HEK293 (cell line): ENCODE measurements at regions not wholly inside any gene's neighbourhood (a gene's known extent, or its start where the extent isn't known, plus 50 kb on each side); places are given as distances from the start of the nearest gene placed in this dataset.

Source experiments
- CTCF ChIA-PET: fragments of 350-600 bp; formaldehyde crosslinking; extraction: SDS; loops from one replicate; lab custom pipeline; 2021; ENCODE audit warnings: antibody characterized with exemption; lab: Yijun Ruan, JAX
- POLR2A ChIA-PET: fragments of 300-600 bp; formaldehyde crosslinking; extraction: SDS; loops from one replicate; lab custom pipeline; 2020; ENCODE audit warnings: antibody characterized with exemption, inconsistent platforms; lab: Yijun Ruan, JAX
- H3K27ac ChIP-seq: fragments of 200-500 bp; sonication (Bioruptor generic); 2 replicates; pipeline ENCODE4 v1.5.1; 2014; ENCODE audit warnings: low read depth, low read length, control low read depth, inconsistent platforms; ENCODE audit errors: extremely low read depth
- H3K36me3 ChIP-seq, 2 experiments: fragments of 200-500 bp in 1 of 2; sonication (Bioruptor generic) in 1 of 2; 1 replicate in 1 of 2; 2 replicates in 1 of 2; pipeline ENCODE4 v1.5.1; 2014 to 2017; ENCODE audit warnings: inconsistent platforms in 2 of 2, low read length in 2 of 2; ENCODE audit not compliant: control insufficient read depth in 2 of 2, insufficient read depth in 1 of 2
- H3K4me1 ChIP-seq: fragments of 200-500 bp; sonication (Bioruptor generic); 2 replicates; pipeline ENCODE4 v1.5.1; 2014; ENCODE audit warnings: mild to moderate bottlenecking, low read length, inconsistent platforms; ENCODE audit not compliant: control insufficient read depth, insufficient read depth
- H3K4me3 ChIP-seq: 2 replicates; pipeline ENCODE4 v1.5.1; 2011; ENCODE audit warnings: low read depth, mild to moderate bottlenecking, control low read depth, low read length, moderate library complexity
- H3K9me3 ChIP-seq: fragments of 200-500 bp; sonication (Bioruptor generic); 2 replicates; pipeline ENCODE4 v1.5.1; 2014; ENCODE audit warnings: low read depth, low read length, inconsistent platforms; ENCODE audit not compliant: control insufficient read depth, insufficient read depth
- FEZF1 ChIP-seq: fragments of 450-650 bp; formaldehyde crosslinking; IDR thresholded peaks from 2 replicates; pipeline ENCODE4 v1.5.1; 2016; ENCODE audit warnings: missing biosample characterization, missing genetic modification characterization
- GLIS1 ChIP-seq: fragments of 450-650 bp; formaldehyde crosslinking; IDR thresholded peaks from 2 replicates; pipeline ENCODE4 v1.5.1; 2016; ENCODE audit warnings: missing biosample characterization, missing genetic modification characterization
- KLF8 ChIP-seq: fragments of 450-650 bp; formaldehyde crosslinking; IDR thresholded peaks from 2 replicates; pipeline ENCODE4 v1.5.1; 2016; ENCODE audit warnings: missing biosample characterization, missing genetic modification characterization
- OSR2 ChIP-seq: fragments of 450-650 bp; formaldehyde crosslinking; IDR thresholded peaks from 2 replicates; pipeline ENCODE4 v1.5.1; 2016; ENCODE audit warnings: missing biosample characterization, missing genetic modification characterization
- SALL2 ChIP-seq: fragments of 450-650 bp; formaldehyde crosslinking; IDR thresholded peaks from 2 replicates; pipeline ENCODE4 v1.5.0; 2017; ENCODE audit warnings: missing biosample characterization, mild to moderate bottlenecking, missing genetic modification characterization, borderline replicate concordance
- SCRT2 ChIP-seq: fragments of 450-650 bp; formaldehyde crosslinking; IDR thresholded peaks from 2 replicates; pipeline ENCODE4 v1.5.1; 2016; ENCODE audit warnings: missing biosample characterization, missing genetic modification characterization
- SP2 ChIP-seq: fragments of 450-650 bp; formaldehyde crosslinking; IDR thresholded peaks from 2 replicates; pipeline ENCODE4 v1.5.1; 2016; ENCODE audit warnings: missing biosample characterization, missing genetic modification characterization
- WT1 ChIP-seq: fragments of 450-650 bp; formaldehyde crosslinking; IDR thresholded peaks from 2 replicates; pipeline ENCODE4 v1.5.1; 2016; ENCODE audit warnings: missing biosample characterization, missing genetic modification characterization
- ZFP69B ChIP-seq: fragments of 450-650 bp; formaldehyde crosslinking; IDR thresholded peaks from 2 replicates; pipeline ENCODE4 v1.5.1; 2016; ENCODE audit warnings: missing biosample characterization, missing genetic modification characterization
- ZNF24 ChIP-seq: fragments of 450-650 bp; formaldehyde crosslinking; IDR thresholded peaks from 2 replicates; pipeline ENCODE4 v1.5.1; 2016; ENCODE audit warnings: missing biosample characterization, missing genetic modification characterization
- ZNF26 ChIP-seq: fragments of 450-650 bp; formaldehyde crosslinking; IDR thresholded peaks from 2 replicates; pipeline ENCODE4 v1.5.1; 2016; ENCODE audit warnings: missing biosample characterization, missing genetic modification characterization
- ZNF302 ChIP-seq: fragments of 450-650 bp; formaldehyde crosslinking; IDR thresholded peaks from 2 replicates; pipeline ENCODE4 v1.5.1; 2016; ENCODE audit warnings: missing biosample characterization, missing genetic modification characterization, low read depth
- ZNF37A ChIP-seq: fragments of 450-650 bp; IDR thresholded peaks from 2 replicates; pipeline ENCODE4 v1.5.1; 2018; ENCODE audit warnings: missing biosample characterization, missing genetic modification characterization
- ZNF449 ChIP-seq: fragments of 450-650 bp; formaldehyde crosslinking; IDR thresholded peaks from 2 replicates; pipeline ENCODE4 v1.5.1; 2017; ENCODE audit warnings: missing biosample characterization, mild to moderate bottlenecking, missing genetic modification characterization, moderate library complexity
- ZNF48 ChIP-seq: fragments of 450-650 bp; formaldehyde crosslinking; IDR thresholded peaks from 2 replicates; pipeline ENCODE4 v1.5.1; 2016; ENCODE audit warnings: missing biosample characterization, missing genetic modification characterization
- ZNF488 ChIP-seq: fragments of 450-650 bp; formaldehyde crosslinking; IDR thresholded peaks from 2 replicates; pipeline ENCODE4 v1.5.1; 2016; ENCODE audit warnings: missing biosample characterization, missing genetic modification characterization
- ZNF548 ChIP-seq: fragments of 450-650 bp; formaldehyde crosslinking; IDR thresholded peaks from 2 replicates; pipeline ENCODE4 v1.5.1; 2016; ENCODE audit warnings: missing biosample characterization, missing genetic modification characterization
- ZNF571 ChIP-seq: fragments of 450-650 bp; formaldehyde crosslinking; IDR thresholded peaks from 2 replicates; pipeline ENCODE4 v1.5.0; 2017; ENCODE audit warnings: missing biosample characterization, missing genetic modification characterization
- ZNF585B ChIP-seq: fragments of 450-650 bp; formaldehyde crosslinking; IDR thresholded peaks from 2 replicates; pipeline ENCODE4 v1.5.1; 2016; ENCODE audit warnings: missing biosample characterization, missing genetic modification characterization
- ZNF596 ChIP-seq: fragments of 450-650 bp; IDR thresholded peaks from 2 replicates; pipeline ENCODE4 v1.5.0; 2018; ENCODE audit warnings: missing biosample characterization, mild to moderate bottlenecking, missing genetic modification characterization, moderate library complexity
- ZNF600 ChIP-seq: fragments of 450-650 bp; formaldehyde crosslinking; IDR thresholded peaks from 2 replicates; pipeline ENCODE4 v1.5.1; 2016; ENCODE audit warnings: missing biosample characterization, missing genetic modification characterization
- ZNF624 ChIP-seq: fragments of 450-650 bp; formaldehyde crosslinking; IDR thresholded peaks from 2 replicates; pipeline ENCODE4 v1.5.1; 2017; ENCODE audit warnings: missing biosample characterization, missing genetic modification characterization
- ZNF626 ChIP-seq: fragments of 450-650 bp; sonication (Bioruptor Pico); formaldehyde crosslinking; IDR thresholded peaks from 2 replicates; pipeline ENCODE4 v1.5.1; 2018; ENCODE audit warnings: missing biosample characterization, missing genetic modification characterization, inconsistent platforms
- ZNF701 ChIP-seq: fragments of 450-650 bp; formaldehyde crosslinking; IDR thresholded peaks from 2 replicates; pipeline ENCODE4 v1.5.1; 2016; ENCODE audit warnings: missing biosample characterization, missing genetic modification characterization
- ZNF76 ChIP-seq: fragments of 450-650 bp; formaldehyde crosslinking; IDR thresholded peaks from 2 replicates; pipeline ENCODE4; 2016; ENCODE audit warnings: low read depth, missing biosample characterization, missing genetic modification characterization, borderline replicate concordance
- ZNF776 ChIP-seq: fragments of 450-650 bp; formaldehyde crosslinking; IDR thresholded peaks from 2 replicates; pipeline ENCODE4 v1.5.0; 2017; ENCODE audit warnings: missing biosample characterization, missing genetic modification characterization, borderline replicate concordance
- ZNF791 ChIP-seq: fragments of 450-650 bp; formaldehyde crosslinking; IDR thresholded peaks from 2 replicates; pipeline ENCODE4 v1.5.1; 2016; ENCODE audit warnings: missing biosample characterization, missing genetic modification characterization

GRCh38 chr20:54766483-54766882 lies 291.1 kb downstream of the DOK5 start:
- CTCF ChIA-PET = interaction anchor here (0.6 kb wide), 1 partner anchor 42 kb away, joined by 3 read pairs; no protein-coding TSS in a partner anchor
- no peaks in the 10 kb centered on the region for H3K4me1 ChIP-seq
- H3K9me3 ChIP-seq = no peaks in the 10 kb centered on the region
- TF ChIP-seq ZFP69B (no peak), SP2 (no peak), ZNF37A (tag by site-specific recombination) (no peak), ZNF624 (tag by site-specific recombination) (no peak), ZNF776 (tag by site-specific recombination) (no peak)
- no peaks in the 10 kb centered on the region for H3K36me3 ChIP-seq
- no peak overlapping the region for H3K27ac ChIP-seq
- H3K4me3 ChIP-seq = no peak overlapping the region
- POLR2A ChIA-PET = no interaction called here

GRCh38 chr20:54763366-54763765 lies 288.0 kb downstream of the DOK5 start:
- H3K27ac ChIP-seq = no peak overlapping the region
- POLR2A ChIA-PET = no interaction called here
- TF ChIP-seq ZNF48 (no peak), ZNF600 (tag by site-specific recombination) (no peak), SCRT2 (tag by site-specific recombination) (no peak), ZNF302 (tag by site-specific recombination) (no peak), ZNF626 (no peak), ZNF76 (no peak), ZNF488 (no peak), WT1 (tag by site-specific recombination) (no peak), KLF8 (tag by site-specific recombination) (no peak), SALL2 (tag by site-specific recombination) (no peak), OSR2 (tag by site-specific recombination) (no peak), ZNF596 (tag by site-specific recombination) (no peak), ZNF585B (no peak), ZNF776 (tag by site-specific recombination) (no peak), ZNF791 (tag by site-specific recombination) (no peak), ZNF26 (tag by site-specific recombination) (no peak)
- CTCF ChIA-PET = interaction anchor here (0.7 kb wide), 1 partner anchor 78 kb away, joined by 3 read pairs; no protein-coding TSS in a partner anchor
- no peaks in the 10 kb centered on the region for H3K36me3 ChIP-seq
- H3K4me1 ChIP-seq = no peaks in the 10 kb centered on the region
- no peaks in the 10 kb centered on the region for H3K9me3 ChIP-seq
- no peak overlapping the region for H3K4me3 ChIP-seq

GRCh38 chr20:54759589-54759988 lies 284.2 kb downstream of the DOK5 start:
- CTCF ChIA-PET = no interaction called here
- Histone ChIP-seq H3K9me3 (no peaks in the 10 kb centered on the region), H3K4me3 (no peak overlapping the region), H3K4me1 (no peaks in the 10 kb centered on the region), H3K27ac (no peak overlapping the region), H3K36me3 (no peaks in the 10 kb centered on the region)
- TF ChIP-seq ZNF548 (tag by site-specific recombination) (no peak), FEZF1 (tag by site-specific recombination) (no peak), ZNF449 (tag by site-specific recombination) (no peak), ZNF571 (no peak), GLIS1 (tag by site-specific recombination) (no peak), ZNF24 (no peak), ZNF701 (no peak)
- POLR2A ChIA-PET = no interaction called here
